ENCODE measurements at regions not wholly inside any gene's neighbourhood (a gene's known extent, or its start where the extent isn't known, plus 50 kb on each side); places are given as distances from the start of the nearest gene placed in this dataset.

DNA sequence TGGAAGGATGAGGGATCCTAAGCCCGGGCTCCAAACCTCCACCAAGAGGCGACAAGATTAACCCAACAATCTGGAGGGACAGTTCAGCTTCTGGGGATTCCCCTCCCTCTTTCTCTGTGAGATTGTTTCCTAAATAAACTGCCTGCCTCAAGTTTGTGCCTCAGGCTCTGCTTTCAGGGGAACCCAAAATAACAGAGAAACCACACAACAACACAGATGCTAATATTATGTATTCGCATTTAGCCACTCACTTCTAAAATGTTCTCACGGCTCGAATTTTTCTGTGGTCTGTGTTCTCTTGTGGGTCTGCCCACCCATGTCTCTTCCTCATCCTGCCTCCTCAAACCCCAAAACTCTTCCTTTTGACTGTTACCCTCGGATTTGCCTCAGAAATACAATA, 1381.1 kb upstream of the SLC10A2 start:
- DNase-seq (ENCODE audit: low read depth in 2 of 2): no peak

DNA sequence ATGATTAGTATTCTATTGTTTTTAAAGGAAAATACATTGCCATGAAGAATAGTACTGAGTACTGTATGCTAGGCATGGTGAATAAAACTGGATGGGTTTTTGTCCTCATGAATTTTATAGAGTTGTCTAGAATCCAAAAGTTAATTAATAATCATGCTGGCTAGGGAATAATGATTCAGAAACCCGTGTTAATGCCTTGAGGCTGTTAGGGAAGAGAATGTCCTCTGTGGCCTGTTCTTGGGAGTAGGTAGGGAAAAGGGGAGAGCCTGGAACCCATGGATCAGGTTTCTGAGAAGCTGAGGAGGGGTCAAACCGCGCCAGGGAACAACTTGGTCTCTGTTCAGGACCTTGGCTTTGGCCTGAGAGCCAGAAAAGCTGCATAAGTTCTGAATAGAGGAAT, 1376.3 kb upstream of the SLC10A2 start:
- no peak for DNase-seq (ENCODE audit: low read depth in 2 of 2)

DNA sequence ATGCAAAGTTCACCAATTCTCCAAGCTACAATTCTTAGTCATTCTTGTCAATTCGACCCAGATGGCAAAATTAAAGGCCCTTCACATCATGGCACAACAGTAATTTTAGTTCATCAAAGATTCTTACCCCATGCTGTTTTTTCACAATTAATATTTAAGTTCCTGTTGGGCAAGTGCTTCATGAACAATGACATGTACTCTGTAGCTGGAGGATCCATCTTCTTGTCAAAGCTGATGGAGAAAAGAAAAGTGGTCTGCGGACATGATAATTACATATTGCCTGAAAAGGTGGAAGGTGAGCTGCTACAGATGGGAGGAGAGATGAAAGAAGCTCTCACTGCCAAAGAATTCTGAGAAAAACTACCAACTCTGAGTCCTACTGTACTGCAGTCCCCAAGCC, 1370.3 kb upstream of the SLC10A2 start:
- no peak for DNase-seq (ENCODE audit: low read depth in 2 of 2)

DNA sequence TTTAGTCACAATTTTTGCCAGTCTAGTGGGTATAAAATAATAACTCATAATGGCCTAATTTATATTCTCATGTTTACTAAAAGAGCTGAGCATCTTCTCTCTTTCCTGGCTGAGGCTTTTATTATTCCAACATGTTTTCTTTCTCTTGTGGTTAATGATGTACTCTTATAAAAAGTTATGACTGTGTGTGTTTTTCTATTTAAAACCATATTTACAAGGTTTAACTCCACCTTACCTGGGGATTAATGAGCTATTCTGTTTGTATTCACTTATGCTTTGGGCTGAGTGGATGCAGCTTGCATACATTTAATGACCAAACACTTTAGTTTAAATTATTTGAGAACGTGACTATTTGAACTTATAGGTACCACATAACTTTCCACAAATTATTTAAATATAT, 1365.7 kb upstream of the SLC10A2 start:
- DNase-seq (ENCODE audit: low read depth in 2 of 2): no peak

DNA sequence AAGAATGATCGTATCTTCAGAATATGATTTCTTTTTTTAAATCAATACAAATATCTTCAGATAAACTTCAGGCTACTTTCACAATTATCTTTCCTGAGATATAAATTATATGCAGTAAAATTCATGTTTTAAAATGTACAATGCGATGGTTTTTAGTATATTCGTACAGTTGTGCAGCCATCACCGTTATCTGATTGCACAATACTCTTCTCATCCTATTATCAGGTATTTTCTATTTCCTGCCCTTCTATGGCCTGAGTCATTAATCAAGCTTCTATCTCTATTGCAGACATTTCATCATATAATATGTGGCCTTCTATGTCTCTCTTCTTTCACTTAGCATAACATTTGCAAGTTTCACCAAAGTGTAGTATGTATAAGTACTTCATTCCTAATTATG, 1360.2 kb upstream of the SLC10A2 start:
- DNase-seq (ENCODE audit: low read depth in 2 of 2): no peak

DNA sequence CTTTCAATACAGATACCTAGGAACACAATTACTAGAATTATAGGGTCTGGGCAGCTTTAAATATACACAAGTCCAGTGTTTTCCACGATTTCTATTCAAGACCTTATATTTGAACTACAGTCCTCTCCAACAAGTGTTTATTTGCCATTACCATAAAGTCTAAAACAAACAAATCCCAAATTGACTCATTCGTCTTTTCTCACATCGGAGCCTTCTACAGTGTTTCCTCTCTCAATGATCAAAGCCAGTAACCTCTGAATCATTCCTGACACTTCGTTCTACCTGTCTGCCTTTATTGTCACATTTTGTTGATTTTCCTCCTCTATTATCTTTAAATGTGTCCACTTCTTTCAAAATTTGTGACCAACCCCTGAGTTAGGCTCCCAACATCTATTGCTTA, 1356.5 kb upstream of the SLC10A2 start:
- DNase-seq (ENCODE audit: low read depth in 2 of 2): no peak

DNA sequence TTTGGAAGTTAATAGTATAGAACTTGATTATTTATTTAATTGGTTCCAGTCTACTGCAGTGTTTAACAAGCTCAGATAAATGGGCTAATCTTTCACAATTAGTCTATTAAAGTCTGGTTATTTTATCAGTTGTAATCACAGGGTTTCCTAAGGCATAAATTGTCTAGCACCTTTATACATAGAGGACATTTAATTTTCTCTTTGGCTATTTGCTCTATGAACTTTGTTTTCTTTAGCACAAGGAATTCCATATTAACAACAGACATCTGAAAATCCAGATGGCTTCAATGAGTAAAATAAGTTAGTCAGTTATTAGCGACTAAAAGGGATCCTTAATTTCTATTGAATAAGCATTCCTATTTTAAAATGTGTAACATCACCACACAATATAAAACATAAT, 1350.8 kb upstream of the SLC10A2 start:
- DNase-seq (ENCODE audit: low read depth in 2 of 2): no peak

DNA sequence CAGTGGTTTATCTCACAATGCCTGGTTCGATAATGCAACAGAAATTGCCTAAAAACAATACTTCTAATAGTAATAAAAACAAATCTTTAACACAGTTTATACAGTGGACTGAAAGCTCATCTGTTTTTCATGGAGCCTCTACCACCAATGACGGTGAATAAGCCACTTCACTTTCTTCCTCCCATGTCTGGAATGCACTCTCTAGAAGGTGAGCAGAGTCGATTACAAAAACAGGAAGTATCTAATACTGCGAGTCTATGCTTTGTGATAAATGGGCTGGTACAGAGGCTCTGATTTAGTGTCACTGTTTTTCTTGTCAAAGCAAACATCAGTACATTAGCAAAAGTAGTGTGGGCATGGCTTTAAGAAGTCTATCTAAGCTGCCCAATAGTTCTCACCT, 1348.6 kb upstream of the SLC10A2 start:
- DNase-seq (ENCODE audit: low read depth in 2 of 2): no peak

DNA sequence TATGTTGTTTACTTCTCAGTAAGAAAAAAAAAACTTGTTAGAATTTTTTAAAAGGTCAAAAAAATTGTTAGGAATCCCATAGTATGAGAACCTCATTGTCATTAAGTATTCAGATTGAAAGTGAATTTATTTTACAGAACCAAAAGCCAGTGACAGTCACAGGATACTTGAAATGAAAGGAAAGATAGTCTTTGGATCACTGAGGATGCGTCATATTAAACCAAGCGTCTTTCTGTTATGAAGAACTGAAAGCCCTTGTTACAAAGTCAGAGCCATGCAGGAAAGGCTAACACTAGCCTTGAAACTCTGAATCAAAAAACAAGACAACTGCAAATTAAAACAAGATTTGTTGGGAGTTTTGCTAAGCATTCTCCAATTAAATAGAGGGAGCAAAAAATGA, 1348.0 kb upstream of the SLC10A2 start:
- no peak for DNase-seq (ENCODE audit: low read depth in 2 of 2)

DNA sequence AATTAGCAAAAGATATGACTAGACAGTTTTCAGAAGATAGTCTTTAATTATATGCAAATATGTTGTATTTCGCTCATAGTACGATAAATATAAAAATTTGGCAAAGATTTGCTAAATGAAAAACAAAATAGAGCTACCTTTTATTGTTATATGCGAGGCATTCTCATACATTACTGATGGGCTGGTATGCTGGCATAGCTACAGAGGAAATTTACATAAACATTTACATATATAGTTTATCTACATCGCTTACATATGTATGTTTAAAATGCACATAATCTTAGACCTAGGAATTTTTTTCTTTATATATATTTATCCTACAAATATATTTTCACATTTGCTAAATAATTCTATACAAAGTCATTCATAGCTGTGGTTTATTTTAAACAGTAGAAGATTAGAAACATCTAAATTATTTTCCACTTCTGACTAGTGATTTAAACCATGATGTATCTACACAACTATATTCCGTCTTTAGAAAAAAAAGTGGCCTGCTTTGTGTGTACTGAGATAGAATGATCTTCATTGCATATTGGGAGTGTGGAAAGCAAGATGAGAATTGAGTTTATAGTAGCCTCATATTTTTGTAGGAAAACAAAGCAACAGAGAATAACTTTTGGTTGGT, 1345.0 kb upstream of the SLC10A2 start:
- no peak for DNase-seq (ENCODE audit: low read depth in 2 of 2)

DNA sequence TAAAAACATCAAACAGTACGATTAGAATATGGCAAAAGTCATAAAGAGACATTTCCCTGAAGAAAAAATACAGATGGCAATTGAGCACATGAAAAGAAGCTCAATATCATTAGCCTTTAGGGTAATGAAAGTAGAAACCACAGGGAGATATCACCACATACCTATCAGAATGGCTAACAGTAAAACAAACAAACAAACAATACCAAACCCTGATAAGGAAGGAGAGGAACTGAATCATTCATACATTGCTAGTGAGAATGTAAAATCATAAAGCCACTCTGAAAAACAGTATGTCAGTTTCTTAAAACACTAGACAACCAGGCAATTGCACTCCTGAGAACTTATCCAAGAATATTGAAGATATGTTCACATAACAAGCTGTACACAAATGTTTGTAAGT, 1342.5 kb upstream of the SLC10A2 start:
- no peak for DNase-seq (ENCODE audit: low read depth in 2 of 2)

DNA sequence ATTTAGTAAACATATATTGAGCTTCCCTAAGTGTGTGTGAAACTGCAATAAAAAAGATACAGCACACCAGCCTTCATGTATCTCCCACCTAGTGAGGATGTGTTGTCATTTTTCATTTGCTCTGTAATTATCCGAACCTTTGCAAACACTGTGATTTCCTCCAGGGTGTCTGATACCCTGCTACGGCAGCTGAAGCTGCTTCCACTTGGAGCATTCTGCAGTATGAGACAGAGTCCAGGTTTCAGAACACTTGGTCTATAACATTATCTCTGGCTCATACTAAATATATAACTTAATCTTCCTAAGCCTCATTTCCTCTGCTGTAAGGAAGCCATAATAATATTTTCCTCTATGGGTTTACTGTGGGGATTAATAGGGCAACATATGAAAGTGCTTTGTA, 1338.1 kb upstream of the SLC10A2 start:
- DNase-seq (ENCODE audit: low read depth in 2 of 2): no peak

DNA sequence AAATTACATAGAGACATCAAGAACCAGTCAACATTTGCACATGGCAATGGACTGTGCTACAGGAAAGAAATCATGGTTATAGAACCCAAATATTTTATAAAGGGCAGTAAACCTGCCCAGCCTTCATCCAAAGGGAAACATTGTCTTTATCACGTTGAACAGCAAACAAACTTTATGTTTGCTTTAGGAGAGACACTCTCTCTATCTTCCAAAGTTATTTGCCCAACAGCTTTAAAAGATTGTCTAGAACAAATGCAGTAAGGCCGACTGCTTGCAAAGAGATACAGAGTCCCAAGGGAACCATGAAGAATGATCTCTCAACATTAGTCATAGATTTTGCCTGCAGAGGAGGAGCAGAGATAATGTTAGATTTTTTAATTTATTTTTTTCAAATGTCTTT, 1323.5 kb upstream of the SLC10A2 start:
- DNase-seq (ENCODE audit: low read depth in 2 of 2): no peak

DNA sequence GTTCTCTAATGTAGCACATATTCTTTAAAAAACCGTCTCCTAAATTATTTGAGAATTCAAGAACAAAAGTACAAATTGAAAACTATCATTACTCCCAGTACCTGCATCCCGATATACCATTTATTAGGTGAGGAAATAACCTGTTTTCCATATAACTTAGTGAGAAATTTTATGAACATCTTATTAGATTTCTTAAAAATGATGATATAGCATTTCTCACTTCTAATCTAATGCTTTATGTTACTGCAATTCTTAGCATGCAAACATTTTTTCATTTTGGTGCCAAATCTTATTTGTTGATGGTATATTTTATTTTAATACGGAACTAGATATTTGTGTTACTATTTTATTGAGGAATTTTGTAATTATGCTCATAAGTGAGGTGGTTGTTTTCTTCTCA, 1321.3 kb upstream of the SLC10A2 start:
- no peak for DNase-seq (ENCODE audit: low read depth in 2 of 2)

DNA sequence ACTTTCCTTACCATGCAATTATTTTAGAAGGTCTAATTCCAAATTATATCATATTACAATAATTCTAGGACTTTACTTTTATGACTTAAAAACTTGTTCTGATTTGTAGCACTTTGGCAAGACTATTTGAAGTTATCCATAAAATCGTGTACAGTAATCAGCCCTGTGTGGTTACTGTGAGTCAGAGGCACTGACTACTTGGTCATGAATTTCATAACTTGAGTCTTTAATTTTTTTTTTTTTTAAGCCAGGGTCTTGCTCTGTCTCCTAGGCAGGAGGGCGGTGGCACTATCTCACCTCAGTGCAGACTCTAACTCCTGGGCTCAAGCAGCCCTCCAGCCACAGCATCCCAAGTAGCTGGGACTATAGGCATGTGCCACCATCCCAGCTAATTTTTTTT, 1319.2 kb upstream of the SLC10A2 start:
- no peak for DNase-seq (ENCODE audit: low read depth in 2 of 2)

DNA sequence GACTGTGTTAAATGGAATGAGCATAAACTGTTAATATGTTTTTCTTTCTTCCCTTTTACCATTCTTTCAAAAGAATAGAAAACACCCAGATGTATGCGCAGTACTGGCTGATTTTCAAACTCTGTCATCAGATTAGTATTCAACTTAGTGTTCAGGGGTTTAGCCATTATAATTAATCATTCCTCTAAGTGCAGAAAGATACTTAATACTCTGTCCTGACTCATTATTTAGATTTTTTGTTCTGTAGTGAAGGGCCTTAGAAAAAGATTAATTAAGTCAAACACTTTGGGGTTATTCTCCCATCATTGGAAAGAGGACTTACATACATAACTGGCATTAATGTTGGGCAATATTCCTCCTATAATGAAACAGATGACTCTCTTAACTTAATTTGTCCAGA, 1316.7 kb upstream of the SLC10A2 start:
- no peak for DNase-seq (ENCODE audit: low read depth in 2 of 2)

DNA sequence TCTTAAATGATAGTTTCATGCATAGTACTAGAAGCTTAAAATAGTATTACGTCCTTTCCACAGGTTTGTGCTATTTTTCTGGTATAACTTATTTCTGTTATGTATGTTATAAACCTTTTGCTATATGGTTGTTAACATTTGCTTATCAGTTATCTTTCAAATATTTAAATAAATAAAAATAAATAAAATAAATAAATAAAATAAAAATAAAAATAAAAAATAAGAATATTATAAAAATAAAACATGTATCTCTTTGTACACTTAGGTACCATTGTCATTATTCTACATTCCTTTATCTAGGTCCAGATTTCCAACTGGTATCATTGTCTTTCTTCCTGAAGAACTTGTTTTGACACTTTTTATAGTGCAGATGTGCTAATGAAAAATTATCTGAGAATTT, 1310.4 kb upstream of the SLC10A2 start:
- DNase-seq (ENCODE audit: low read depth in 2 of 2): no peak

DNA sequence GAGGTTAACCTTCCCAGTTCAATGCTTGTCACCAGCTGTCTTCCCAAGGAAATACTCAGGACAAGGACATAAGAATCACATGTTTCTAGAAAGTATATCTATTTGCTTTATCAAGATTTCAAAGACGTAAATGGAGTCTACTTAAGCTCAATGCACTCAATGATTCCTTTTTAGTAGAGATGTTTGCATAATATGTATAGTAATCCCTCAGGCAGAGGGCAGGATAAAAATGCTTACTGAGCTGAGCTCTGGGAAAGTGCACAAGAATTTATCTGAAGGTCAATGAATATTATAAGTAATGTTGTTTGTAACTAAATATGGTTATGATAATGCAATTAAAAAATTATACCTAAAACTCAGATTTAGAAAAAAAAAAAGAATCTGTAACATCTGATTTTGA, 1309.4 kb upstream of the SLC10A2 start:
- DNase-seq (ENCODE audit: low read depth in 2 of 2): no peak

DNA sequence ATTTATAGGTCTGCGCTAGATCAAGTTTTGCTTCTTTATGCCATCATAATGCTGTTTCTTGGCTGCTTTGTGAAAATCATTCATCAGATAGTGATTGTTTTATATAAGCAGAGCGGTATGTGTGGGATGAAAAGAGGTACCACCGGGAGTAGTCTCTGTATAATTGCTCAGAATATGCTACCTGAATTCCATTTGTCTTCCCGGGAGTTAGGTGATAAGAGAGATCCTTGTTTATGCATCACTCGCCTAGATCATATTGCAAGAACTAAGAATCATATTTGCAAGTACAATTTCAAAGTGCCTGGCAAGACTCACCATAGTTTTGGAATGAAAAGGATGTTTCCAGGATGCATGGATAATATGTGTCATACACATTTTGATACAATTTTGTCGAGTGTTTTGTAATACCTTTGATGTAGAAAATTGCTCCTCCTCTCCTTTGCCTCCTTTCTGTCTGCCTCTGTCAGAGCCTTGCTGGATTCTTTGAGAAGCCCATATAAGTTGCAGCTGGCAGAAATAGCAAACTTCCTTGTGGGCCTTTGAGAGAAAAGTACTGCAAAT, 1306.0 kb upstream of the SLC10A2 start:
- no peak for DNase-seq (ENCODE audit: low read depth in 2 of 2)

DNA sequence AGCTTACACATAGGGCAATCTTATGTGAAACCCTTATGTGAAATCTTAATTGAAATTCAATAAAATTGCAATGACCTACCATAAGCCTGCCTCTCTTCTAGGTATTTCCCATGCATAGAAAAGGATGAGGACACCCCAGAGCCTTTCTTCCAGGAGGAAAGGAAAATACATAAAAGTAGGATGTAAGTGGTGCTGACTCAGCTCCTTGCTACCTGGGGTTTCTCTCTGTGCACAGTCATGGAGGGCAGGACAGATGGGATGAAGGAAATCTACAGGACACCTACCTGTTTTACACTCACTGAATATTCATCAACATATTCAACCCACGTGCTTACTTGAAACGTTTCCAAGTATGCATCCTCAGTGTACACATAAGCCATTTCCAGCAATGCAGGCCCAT, 1299.2 kb upstream of the SLC10A2 start:
- DNase-seq (ENCODE audit: low read depth in 2 of 2): no peak

DNA sequence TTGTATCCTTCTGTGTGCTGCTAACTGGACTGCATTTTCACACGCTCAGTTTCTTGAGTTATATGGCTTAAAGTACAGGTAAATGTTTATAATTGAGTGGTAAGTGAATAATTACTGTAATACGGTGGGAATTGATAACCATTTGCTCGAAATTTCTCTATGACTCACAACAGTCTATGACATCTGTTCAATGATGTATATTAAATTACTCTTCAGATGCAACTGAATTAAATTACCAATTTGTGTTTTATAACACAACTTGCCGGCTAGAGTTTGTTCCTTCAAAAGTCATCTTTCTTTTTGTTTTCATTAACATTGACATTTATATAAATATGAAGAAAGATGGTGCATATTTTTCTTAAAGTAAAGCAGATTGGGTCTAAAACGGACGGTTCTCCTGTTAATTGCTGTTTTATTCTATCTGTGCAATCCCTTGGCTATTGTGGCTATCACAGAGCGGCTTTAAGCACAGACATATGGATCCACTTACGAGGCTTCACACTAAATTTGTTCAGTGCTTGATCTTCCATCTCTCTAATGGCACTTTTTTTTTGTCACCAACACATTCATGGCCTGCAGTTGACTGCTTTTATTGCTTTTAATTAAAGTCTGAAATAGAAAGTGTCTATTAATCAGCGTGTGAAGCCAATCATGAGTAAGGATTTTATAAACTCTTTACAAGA, 1291.6 kb upstream of the SLC10A2 start:
- DNase-seq (ENCODE audit: low read depth in 2 of 2): no peak

DNA sequence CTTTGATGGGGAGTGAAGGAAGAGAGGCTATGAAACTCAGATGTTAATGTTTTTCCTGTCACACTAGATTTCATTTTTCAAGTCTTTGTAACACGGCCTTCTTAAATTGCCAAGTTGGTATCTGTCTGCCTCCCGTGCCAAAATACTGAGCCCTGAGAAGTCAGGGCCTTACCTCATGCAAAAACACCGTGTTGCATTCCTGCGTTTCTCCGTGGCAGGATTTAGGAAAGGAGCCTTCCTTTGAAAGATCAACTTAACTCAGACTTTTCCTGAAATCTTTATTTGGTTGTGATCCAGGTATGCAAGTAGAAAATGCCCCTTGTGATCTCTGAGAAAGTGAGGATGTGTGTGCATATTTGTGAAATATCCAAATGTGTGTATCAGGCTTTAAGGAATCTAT, 1291.0 kb upstream of the SLC10A2 start:
- no peak for DNase-seq (ENCODE audit: low read depth in 2 of 2)

DNA sequence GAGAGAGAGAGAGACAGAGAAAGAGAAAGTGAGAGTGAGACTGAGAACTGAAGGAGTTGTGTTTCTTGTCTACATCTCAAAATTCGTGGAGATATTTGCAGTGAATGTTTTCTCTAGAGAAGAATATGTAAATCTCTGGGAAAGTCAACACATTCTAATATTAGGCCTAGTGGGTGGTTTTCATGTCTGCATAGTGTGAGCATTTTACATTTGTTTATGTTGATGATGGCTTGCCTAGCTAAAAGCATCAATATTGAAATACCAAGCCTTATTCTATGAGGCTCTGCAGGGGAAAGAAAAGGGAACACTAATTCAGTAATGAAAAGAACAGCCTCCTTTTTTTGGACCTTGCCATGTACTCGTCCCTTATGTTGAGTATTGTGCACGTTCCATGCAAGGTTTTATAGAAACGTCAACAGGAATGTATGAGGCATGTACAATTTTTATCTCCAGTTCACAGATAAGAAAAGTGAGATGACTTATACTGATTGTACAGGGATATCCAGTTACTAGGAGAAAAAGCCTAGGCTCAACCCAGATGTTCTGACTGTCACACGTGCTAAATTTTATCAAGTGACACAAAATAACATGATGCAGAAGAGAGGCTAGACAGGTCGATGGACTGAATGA, 1288.9 kb upstream of the SLC10A2 start:
- no peak for DNase-seq (ENCODE audit: low read depth in 2 of 2)
